SK-N-SH (cell line): ENCODE measurements at regions not wholly inside any gene's neighbourhood (a gene's known extent, or its start where the extent isn't known, plus 50 kb on each side); places are given as distances from the start of the nearest gene placed in this dataset.

ENCODE experiments used
- EP300 ChIP-seq, 2 experiments: IDR thresholded peaks; 2 replicates each; pipeline versions ENCODE4 v1.4.0 to v1.6.1; 2012; ENCODE audit warnings: borderline replicate concordance in 1 of 2, low read depth in 1 of 2, low read length in 1 of 2
- EZH2phosphoT487 ChIP-seq: fragments of 200-600 bp; sonication (generic); IDR thresholded peaks from 2 replicates; pipeline ENCODE4 v1.6.1; 2017; ENCODE audit warnings: low read depth, mixed run types, mild to moderate bottlenecking, antibody characterized with exemption, moderate library complexity, borderline replicate concordance
- POLR2AphosphoS5 ChIP-seq: IDR thresholded peaks from 2 replicates; pipeline ENCODE4 v1.6.1; 2012; ENCODE audit warnings: low read depth, low read length
- RAD21 ChIP-seq: IDR thresholded peaks from 2 replicates; pipeline ENCODE4 v1.6.1; 2012; ENCODE audit warnings: mild to moderate bottlenecking, low read length
- RCOR1 ChIP-seq: fragments of 150-350 bp; IDR thresholded peaks from 2 replicates; pipeline ENCODE4 v1.6.1; 2017; ENCODE audit warnings: antibody characterized with exemption, low read length
- RFX5 ChIP-seq: IDR thresholded peaks from 2 replicates; pipeline ENCODE4 v1.6.1; 2012; ENCODE audit warnings: mild to moderate bottlenecking, improper control_type of control experiment, low read length
- SIN3A ChIP-seq: IDR thresholded peaks from 2 replicates; pipeline ENCODE4 v1.6.1; 2012; ENCODE audit warnings: low read depth, mild to moderate bottlenecking, low read length, moderate library complexity, borderline replicate concordance
- YY1 ChIP-seq: IDR thresholded peaks from 2 replicates; pipeline ENCODE4 v1.4.0; 2012; ENCODE audit warnings: low read depth, mild to moderate bottlenecking
- TF ChIP-seq, protein P1 (sequence below): fragments of 200-600 bp; sonication (generic); IDR thresholded peaks from 2 replicates; pipeline ENCODE4 v1.6.1; 2017; ENCODE audit warnings: antibody characterized with exemption, mild to moderate bottlenecking, moderate library complexity
- TF ChIP-seq, protein P2 (sequence below): IDR thresholded peaks from 2 replicates; pipeline ENCODE4 v1.4.0; 2012; ENCODE audit warnings: low read depth, borderline replicate concordance

DNA sequence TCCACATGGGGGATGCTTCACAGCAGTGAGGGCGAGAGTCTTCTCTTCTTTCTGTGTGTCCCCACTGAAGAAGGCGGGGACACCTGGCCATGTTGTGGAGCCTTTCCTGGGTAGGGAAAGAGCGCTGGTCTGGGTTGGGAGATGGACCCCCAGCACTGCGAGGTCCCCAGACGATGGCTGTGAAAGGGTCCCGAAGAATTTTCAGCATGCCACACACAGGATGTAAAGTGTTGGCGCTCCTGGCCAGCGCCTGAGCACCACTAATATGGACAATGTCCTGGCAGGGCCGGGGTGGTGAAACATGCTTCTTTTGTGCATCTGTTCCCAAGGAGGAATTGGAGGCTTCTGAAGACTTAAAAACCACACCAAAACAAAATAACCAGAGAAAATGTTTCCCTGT lies 77.2 kb downstream of the GLI2 start:
- TF ChIP-seq EZH2phosphoT487 (no peak), RCOR1 (no peak), YY1 (no peak), RFX5 (no peak), SIN3A (no peak), POLR2AphosphoS5 (no peak), EP300 (IDR thresholded peaks at IDR 0.05; ENCODE audit: borderline replicate concordance in 1 of 2, low read depth in 1 of 2, low read length in 1 of 2) (no peak), RAD21 (no peak)
- TF ChIP-seq, protein P1, sequence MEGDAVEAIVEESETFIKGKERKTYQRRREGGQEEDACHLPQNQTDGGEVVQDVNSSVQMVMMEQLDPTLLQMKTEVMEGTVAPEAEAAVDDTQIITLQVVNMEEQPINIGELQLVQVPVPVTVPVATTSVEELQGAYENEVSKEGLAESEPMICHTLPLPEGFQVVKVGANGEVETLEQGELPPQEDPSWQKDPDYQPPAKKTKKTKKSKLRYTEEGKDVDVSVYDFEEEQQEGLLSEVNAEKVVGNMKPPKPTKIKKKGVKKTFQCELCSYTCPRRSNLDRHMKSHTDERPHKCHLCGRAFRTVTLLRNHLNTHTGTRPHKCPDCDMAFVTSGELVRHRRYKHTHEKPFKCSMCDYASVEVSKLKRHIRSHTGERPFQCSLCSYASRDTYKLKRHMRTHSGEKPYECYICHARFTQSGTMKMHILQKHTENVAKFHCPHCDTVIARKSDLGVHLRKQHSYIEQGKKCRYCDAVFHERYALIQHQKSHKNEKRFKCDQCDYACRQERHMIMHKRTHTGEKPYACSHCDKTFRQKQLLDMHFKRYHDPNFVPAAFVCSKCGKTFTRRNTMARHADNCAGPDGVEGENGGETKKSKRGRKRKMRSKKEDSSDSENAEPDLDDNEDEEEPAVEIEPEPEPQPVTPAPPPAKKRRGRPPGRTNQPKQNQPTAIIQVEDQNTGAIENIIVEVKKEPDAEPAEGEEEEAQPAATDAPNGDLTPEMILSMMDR, result no peak
- TF ChIP-seq, protein P2, sequence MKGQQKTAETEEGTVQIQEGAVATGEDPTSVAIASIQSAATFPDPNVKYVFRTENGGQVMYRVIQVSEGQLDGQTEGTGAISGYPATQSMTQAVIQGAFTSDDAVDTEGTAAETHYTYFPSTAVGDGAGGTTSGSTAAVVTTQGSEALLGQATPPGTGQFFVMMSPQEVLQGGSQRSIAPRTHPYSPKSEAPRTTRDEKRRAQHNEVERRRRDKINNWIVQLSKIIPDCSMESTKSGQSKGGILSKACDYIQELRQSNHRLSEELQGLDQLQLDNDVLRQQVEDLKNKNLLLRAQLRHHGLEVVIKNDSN, result no peak
